LNCAP (cell line): ENCODE measurements at regions not wholly inside any gene's neighbourhood (a gene's known extent, or its start where the extent isn't known, plus 50 kb on each side); places are given as distances from the start of the nearest gene placed in this dataset.

Experiments used
- CTCF ChIP-seq: fragments of 450-650 bp; IDR thresholded peaks from 2 replicates; pipeline ENCODE4 v1.5.1; 2017; ENCODE audit warnings: mild to moderate bottlenecking

DNA sequence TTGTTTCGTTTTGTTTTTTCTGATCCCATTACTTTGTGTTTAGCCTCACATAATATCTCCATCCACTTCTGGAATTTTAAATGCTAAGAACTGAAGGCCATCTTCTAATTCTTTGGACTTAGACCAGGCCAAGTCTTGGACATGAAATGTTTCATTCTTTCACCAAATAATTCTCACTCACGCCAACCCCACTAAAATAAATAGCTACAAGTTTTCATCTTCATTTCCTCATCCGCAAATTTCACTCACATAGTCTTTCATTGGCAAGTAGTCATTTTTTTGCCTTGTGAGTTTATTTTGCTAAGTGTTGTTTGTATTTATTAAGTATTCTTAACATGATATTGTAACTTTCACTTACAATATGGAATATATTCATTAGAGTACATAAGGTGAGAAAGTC lies 1188.6 kb upstream of the SEMA6A start:
- no peak for TF ChIP-seq CTCF

DNA sequence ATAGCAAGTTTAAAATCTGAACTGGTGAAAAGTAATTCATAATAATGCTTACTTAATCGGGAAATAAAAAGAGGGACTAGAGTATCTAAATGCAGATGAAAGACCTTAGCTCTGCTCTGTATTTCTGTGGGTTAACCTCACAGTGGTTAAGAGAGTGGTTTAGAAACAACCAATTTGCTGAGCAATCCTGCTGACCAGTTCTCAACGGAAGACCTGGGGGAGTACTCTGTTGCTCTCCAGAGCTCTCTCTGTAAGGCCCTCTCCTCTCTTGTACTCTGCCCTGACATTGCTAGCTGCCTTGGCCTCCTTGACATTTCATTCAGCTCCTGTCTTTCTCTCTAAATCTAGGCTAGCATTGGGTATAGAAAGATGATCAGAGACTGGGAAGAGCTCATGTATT lies 1186.6 kb upstream of the SEMA6A start:
- no peak for TF ChIP-seq CTCF

DNA sequence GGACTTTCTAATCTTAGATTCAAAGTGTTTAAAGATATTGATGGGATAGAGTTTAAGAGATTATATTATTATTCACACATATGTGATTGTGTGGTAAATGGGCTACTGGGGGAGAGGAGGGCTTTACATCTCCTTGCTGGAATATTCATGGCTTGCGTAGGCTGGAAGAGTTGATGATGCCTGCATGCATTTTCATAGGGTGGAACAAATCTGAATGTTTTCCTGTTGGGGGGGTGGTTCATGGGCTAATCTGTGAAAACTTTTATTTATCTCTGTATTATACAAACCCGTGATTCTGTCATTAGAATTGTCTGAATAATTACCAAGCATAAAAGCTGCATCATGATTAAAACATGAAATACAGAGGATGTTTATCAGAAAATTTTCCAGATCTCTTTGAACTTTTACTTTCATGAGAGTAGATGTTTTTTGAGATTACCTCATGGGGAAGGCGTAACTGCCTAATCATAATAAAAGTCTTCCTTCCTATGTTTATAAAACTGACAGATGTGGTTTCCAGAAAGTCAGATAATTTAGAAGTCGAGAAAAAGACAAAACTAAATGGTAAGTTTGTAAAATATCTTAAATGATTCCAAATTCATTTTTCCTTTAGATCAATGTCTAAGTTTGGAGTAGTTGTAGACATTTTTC lies 1185.4 kb upstream of the SEMA6A start:
- no peak for TF ChIP-seq CTCF

GRCh38 chr5:117752403-117752802 lies 1177.8 kb upstream of the SEMA6A start:
- TF ChIP-seq CTCF, result no peak

GRCh38 chr5:117748336-117748735 lies 1173.7 kb upstream of the SEMA6A start:
- no peak for TF ChIP-seq CTCF

DNA sequence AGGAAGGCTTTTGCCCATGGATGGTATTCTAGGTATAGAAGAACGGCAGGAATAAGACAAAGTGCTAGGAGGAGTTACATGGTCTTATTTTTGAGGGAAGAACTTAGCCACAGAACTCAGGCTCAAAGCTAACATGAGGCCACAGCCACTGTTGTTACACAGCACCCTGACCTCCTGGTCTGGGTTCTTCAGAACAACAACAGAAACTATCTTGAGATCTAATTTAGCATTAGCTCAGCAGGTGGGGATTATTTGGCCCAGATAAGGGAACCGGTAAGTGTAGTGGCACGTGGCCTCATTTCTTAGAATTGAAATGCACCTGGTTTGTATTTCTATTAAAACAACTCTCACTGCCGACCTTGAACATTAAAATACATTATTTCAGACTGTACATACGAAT lies 1168.7 kb upstream of the SEMA6A start:
- TF ChIP-seq CTCF, result no peak

DNA sequence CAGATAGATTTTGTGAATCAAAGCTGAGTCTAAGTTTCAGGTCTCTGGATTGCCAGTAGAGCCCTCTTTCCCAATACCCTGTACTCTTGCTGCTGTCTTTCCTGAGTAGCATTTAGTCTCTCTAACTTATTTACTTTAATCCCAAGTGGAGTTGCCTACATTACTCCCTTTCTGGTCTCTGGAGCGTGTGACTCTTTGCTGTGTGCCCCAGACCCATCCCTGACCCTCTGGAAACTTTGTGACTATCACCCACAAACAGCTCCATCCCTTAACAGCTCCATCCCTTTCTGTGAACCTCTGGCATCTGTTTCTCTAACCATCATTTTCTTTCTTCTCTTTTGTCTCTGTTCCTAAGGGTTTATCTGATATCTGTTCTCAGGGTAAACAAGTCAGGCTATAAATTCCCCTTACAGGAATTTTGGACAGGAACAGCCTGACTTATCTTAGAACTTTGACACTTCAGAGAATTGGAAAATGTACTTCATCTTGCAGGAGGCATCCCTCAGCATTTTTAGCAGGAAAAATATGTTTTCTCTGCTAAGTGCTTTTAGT lies 1167.1 kb upstream of the SEMA6A start:
- TF ChIP-seq CTCF, result no peak

DNA sequence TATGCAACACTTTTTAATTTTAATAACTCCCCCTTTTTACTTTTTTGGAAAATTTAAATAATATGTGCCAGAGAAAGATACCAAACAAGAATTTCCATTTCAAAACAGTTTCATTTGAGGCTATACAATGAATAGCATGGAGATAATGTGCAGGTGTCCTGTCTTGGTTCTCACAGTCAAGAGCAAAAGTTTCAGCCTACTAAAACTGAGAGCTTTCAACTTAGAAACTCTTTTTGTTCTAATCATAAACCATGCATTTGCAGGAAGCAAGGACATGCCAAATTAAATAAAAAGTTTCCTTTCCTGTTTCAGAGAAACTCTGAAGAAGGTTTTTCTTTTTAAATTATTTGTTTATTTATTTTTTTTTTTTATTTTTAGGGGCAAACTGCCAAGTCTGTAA lies 1165.6 kb upstream of the SEMA6A start:
- no peak for TF ChIP-seq CTCF
